GM21576 (cell line): ENCODE measurements at regions not wholly inside any gene's neighbourhood (a gene's known extent, or its start where the extent isn't known, plus 50 kb on each side); places are given as distances from the start of the nearest gene placed in this dataset.
"Not testable (repeated sequence)": the region's sequence is repeated elsewhere in the genome, so short reads cannot be mapped to it uniquely, and the experiment has no call there.

Source experiments
- ATAC-seq: cut with Tn5 transposase; IDR thresholded peaks from one replicate; pipeline ENCODE4 v1.9.1; 2021; ENCODE audit warnings: mild to moderate bottlenecking, moderate library complexity; ENCODE audit not compliant: unreplicated experiment

DNA sequence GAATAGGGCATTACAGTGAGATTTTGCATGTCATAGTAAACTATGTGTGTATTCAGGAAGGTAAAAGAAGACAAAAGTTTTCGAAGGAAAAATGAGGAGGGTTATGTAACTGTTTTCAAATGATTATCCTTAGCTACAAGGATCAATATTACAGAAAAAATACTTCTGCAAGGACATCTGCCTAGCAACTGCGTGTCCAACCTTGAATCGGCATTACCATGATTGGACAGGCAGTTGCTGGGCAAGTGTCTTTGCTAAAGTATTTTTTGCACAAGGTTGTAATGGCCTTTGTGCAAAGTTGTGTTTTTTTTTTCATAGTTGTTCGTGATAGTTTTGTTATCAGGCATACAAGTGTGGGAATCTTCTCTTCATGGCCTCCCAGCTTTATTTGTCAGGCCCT lies 136.8 kb downstream of the FASLG start:
- no peak for ATAC-seq

DNA sequence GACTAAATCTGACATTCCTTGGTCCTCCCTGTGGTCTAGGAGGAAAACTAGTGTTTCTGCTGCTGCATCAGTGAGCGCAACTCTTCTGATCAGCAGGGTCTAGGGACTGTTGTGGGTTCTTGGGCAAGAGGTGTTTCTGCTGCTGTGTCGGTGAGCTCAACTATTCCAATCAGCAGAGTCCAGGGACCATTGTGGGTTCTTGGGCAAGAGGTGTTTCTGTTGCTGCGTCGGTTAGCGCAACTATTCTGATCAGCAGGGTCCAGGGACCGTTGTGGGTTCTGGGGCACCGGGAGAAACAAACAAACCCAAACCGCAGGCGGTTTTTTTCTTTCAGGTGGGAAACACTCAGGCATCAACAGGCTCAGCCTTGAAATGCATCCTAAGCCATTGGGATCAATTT lies 140.9 kb downstream of the FASLG start:
- not testable (repeated sequence) for ATAC-seq

- ATAC-seq: no peak
These were observed 142.9 kb downstream of the FASLG start for GRCh38 chr1:172801771-172802322.

DNA sequence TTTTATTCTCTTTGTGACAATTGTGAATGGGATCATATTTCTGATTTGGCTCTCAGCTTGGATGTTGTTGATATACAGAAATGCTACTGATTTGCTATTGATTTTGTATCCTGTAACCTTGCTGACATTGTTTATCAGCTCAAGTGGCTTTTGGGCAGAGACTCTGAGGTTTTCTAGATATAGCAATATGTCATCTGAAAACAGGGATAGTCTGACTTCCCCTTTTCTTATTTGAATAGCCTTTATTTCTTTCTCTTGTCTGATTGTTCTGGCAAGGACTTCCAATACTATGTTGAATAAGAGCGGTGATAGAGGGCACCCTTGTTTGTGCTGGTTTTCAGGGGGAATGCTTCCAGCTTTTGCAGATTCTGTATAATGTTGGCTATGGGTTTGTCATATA lies 150.8 kb downstream of the FASLG start:
- ATAC-seq: no peak

DNA sequence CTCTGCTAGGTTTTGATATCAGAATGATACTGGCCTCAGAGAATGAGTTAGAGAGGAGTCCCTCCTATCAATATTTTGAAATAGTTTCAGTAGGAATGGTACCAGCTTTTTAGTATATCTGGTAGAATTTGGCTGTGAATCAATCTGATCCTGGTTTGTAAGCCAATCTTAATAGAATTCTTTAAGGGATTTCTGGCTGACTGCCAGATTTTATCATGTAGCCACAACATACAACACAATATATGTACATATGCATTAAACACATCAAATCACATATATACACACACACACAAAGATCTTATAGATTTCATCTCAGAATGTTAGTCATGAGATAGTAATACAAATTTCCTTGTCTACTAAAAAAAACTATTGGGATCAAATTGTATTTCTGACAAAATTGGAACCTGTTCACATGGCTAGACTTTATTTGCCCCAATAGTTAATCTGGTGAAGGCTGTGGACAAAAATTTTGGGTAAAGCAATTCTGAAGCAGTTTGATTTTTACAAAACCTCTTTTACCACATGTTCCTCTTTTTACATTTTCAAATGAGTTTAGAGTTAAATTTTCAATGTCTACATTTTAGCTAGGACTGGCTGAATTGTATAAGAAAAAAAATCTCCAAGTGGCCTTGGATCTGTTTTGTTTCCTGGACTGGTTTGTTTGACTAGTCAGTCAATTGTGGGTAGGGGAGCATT lies 151.7 kb downstream of the FASLG start:
- ATAC-seq: no peak

DNA sequence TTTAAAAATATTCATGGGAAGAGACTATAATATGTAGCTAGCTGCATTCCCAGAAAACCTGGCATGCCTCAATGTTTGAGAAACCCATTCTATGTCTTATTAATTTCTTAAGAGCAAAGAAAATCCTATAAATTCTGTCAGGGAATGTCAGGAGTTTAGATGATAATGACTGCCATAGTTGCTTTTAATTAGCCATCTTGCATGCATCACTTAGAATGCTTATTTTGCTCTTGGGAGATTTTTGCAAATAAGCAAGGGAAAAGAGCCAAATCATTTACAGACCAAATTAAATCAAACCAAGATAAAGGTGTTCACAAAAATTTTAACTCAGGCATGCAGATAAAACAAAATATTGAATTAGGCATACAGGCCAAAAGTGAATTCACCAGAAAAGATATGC lies 152.8 kb downstream of the FASLG start:
- no peak for ATAC-seq

GRCh38 chr1:172812118-172812517 lies 153.2 kb downstream of the FASLG start:
- no peak for ATAC-seq

DNA sequence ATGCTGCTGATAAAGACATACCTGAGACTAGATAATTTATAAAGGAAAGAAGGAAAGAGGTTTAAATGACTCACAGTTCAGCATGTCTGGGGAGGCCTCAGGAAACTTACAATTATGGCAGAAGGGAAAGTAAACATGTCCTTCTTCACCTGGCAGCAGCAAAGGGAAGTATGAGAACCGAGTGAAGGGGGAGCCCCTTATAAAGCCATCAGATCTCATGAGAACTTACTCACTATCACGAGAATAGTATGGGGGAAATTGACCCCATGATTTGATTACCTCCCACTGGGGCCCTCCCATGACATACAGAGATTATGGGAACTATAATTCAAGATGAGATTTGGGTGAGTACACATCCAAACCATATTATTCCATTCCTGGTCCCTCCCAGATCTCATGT lies 154.4 kb downstream of the FASLG start:
- ATAC-seq: no peak

- no peak for ATAC-seq
These were observed 155.5 kb downstream of the FASLG start for GRCh38 chr1:172814428-172814827.

GRCh38 chr1:172815740-172816139 lies 156.8 kb downstream of the FASLG start:
- no peak for ATAC-seq

- ATAC-seq: peak; percentile 95
These were observed 160.1 kb downstream of the FASLG start for GRCh38 chr1:172818841-172819527.

GRCh38 chr1:172820475-172821158 lies 161.7 kb downstream of the FASLG start:
- ATAC-seq: no peak

DNA sequence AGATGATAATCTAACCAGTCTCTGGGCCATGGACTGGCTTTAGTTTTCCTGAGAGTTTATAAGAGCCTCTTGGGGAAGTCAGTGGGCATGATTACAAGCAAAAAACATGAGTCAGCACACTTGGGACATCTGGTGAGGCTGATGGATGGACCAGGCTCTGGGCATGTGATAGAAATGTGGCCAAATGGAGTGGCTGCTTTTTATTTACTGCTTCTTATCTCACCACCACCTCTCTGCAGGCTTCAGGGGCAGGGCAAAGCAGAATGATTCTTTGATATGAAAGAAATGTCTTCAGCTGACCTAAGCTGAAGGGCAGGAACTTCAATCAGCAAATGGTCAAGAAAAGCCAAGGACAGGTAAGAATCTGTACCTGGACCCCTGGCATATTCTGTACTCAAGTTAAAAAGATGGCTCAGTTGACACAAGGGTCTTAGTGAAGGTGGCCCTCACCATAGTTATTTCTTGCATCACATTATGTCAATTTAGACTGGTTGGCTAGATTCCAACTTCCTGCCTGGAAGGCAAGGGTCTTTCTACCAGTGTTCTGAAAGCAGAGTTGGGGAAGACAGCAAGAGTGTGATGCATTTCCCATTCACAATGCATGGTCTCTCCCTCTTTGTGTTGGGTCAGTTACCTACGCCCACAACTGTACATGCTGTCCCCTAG lies 162.8 kb downstream of the FASLG start:
- ATAC-seq: no peak

DNA sequence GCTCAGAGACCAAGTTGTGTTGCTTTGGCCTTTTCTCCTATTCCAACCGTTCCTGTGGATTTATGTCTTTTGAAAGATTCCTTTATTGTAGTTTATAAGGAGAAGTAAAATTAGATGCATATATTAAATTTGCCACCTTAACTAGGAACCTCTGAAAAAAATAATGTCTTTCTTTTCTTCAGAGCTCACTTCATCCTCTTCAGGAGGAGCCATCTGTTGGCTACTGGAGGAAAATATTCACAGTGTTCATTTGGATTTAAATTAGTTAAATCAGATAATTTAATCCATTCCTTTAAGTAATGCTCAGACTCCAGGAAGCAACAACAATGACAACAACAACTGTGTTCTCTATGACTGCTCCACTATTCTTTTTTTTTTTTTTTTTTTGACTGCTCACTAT lies 164.0 kb downstream of the FASLG start:
- no peak for ATAC-seq

- ATAC-seq: no peak
These were observed 164.6 kb downstream of the FASLG start for GRCh38 chr1:172823534-172823933.

GRCh38 chr1:172824209-172824608 lies 165.3 kb downstream of the FASLG start:
- ATAC-seq: no peak

GRCh38 chr1:172826096-172826741 lies 167.3 kb downstream of the FASLG start:
- ATAC-seq: no peak

GRCh38 chr1:172827301-172827700 lies 168.4 kb downstream of the FASLG start:
- no peak for ATAC-seq

DNA sequence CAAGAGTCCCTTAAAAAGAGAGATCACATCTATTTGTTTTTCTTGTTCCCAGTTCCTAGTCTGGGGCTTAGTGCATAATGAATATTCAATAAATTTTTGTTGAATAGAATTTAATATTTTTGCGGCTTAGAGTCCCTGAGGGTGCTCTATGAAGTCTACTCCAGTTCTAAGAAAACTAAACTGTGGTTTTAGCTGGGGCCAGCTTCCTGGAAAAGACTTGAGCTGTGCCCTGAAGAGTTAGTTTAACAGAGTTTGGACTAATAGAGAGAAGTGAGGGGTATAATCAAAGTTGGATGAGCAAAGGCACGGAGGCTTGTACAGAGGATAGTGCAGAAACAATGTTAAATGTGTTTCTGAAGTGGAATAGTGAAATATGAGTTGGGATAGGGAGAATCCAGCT lies 168.9 kb downstream of the FASLG start:
- ATAC-seq: no peak

DNA sequence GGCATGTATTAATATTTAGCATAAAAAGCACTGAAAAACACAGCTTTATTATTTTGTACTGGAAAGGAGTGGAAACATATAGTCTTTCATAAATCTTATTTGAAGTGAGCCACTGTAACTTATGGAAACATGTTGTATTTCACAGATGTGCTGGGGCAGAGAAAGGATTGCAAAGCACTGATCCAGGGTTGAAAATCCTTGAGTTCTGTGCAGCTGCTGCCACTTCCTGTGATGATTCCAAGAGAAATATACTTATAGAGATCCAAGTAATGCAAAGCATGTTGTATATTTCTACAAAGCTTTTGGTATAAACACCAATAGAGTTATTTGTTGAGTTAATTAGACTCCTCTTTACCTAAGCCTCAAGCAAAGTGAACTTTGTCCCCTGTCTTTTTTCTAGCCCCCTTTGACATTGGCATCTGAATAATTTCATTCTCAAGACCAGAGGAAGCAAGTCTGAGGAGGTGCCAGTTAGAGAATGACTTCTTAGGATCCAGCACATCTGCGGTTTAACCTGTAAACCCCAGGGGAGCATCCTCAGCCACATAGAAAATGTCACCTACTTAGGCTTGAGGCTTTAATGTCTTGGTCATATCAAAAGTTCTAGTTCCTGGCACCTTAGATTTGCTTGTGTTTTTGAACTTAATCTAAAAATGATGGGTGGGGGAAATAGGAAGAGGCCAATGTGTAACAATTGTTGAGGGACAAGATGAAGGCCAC lies 173.3 kb downstream of the FASLG start:
- ATAC-seq: no peak
